ENCODE measurements at regions not wholly inside any gene's neighbourhood (a gene's known extent, or its start where the extent isn't known, plus 50 kb on each side); places are given as distances from the start of the nearest gene placed in this dataset.

DNA sequence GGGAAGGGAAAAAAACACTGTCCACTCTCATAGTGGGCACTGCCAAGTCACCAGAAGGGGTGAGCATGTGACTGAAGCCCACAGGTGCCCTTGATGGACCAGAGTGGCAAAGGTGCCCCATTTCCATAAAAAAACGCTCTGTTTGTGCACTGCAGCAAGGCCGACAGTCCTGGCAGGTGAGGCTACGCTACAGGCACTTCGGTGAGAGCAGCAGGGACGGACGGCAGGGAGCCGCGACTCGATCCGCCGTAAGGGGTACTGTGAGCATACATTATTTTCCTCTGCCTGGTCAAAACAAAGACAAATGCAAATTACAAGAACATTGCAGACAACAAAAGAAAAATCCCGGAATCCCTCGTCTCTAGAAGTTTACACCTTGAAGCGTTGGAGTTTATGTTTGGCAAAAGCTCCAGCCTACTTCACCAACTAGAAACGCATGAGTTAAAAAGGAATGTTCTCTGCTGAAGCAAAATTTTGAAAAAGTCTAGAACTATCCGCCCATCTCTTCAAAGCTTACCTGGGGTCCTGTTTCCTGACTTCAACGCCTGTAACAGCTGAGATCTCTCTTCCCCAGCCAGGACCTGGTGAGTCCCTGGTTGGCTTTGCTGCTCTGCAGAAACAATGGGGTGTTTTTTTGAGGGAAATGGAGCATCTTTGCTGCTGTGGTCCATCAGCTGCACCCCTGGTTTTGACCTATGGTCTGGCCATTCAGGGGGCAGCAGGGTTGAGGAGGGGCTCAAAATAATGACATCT lies 52.9 kb upstream of the RFLNA start:
- TF ChIP-seq, protein P1, sequence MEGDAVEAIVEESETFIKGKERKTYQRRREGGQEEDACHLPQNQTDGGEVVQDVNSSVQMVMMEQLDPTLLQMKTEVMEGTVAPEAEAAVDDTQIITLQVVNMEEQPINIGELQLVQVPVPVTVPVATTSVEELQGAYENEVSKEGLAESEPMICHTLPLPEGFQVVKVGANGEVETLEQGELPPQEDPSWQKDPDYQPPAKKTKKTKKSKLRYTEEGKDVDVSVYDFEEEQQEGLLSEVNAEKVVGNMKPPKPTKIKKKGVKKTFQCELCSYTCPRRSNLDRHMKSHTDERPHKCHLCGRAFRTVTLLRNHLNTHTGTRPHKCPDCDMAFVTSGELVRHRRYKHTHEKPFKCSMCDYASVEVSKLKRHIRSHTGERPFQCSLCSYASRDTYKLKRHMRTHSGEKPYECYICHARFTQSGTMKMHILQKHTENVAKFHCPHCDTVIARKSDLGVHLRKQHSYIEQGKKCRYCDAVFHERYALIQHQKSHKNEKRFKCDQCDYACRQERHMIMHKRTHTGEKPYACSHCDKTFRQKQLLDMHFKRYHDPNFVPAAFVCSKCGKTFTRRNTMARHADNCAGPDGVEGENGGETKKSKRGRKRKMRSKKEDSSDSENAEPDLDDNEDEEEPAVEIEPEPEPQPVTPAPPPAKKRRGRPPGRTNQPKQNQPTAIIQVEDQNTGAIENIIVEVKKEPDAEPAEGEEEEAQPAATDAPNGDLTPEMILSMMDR (IDR thresholded peaks at IDR 0.05): no peak
- TF ChIP-seq POLR2AphosphoS5 (IDR thresholded peaks at IDR 0.05; ENCODE audit: insufficient read depth in 1 of 2, low read depth in 1 of 2) (no peak), POLR2A (IDR thresholded peaks at IDR 0.05) (no peak)
